Psoas muscle (tissue), 6 donors: ENCODE measurements at regions not wholly inside any gene's neighbourhood (a gene's known extent, or its start where the extent isn't known, plus 50 kb on each side); places are given as distances from the start of the nearest gene placed in this dataset.

Experiments used
- ATAC-seq, 4 donors: fragments of 200-7000 bp; cut with Tn5 transposase; one replicate each; pipeline ENCODE4 v1.9.1; 2020; ENCODE audit warnings: moderate library complexity in 3 of 4, mild to moderate bottlenecking in 2 of 4
- DNase-seq, 2 donors: peaks; one replicate each; pipeline ENCODE4 v3.0.0-alpha.2; 2020
- H3K27ac ChIP-seq: fragments of 200-600 bp; one replicate; pipeline ENCODE4 v1.8.0; 2022
- H3K27me3 ChIP-seq, 3 donors: fragments of 200-600 bp in 1 of 3; one replicate each; pipeline versions ENCODE4 v1.6.1 to v1.8.0; 2013 to 2022; ENCODE audit warnings: low read length in 2 of 3, mild to moderate bottlenecking in 2 of 3, moderate library complexity in 1 of 3; ENCODE audit not compliant: insufficient read depth in 3 of 3
- H3K36me3 ChIP-seq, 2 donors: fragments of 200-600 bp in 1 of 2; one replicate each; pipeline versions ENCODE4 v1.6.1 to v1.8.0; 2013 to 2022; ENCODE audit warnings: low read depth in 1 of 2, mild to moderate bottlenecking in 1 of 2, moderate library complexity in 1 of 2; ENCODE audit not compliant: insufficient read depth in 1 of 2
- H3K4me1 ChIP-seq: fragments of 200-600 bp; one replicate; pipeline ENCODE4 v1.8.0; 2022
- H3K4me3 ChIP-seq: fragments of 200-600 bp; one replicate; pipeline ENCODE4 v1.8.0; 2022; ENCODE audit warnings: mild to moderate bottlenecking
- H3K9me3 ChIP-seq: fragments of 200-600 bp; one replicate; pipeline ENCODE4 v1.8.0; 2022
- CTCF ChIP-seq: fragments of 200-600 bp; IDR thresholded peaks from one replicate; pipeline ENCODE4 v1.8.0; 2022; ENCODE audit warnings: antibody characterized with exemption
- intact Hi-C, 2 donors: fragments of 100-400 bp; cut with DNase I; formaldehyde crosslinking; loops; one replicate each; pipeline versions ENCODE4 v1.11.0 to v1.14.2; 2022
- donor health status: healthy with polysubstance abuse.
- donor health status: DM: no; HTN: no; CAD: no; lungs with moderate emphysema.
- donor health status: healthy.
- donor health status: DM: yes; HTN: yes; CAD: no.
- donor health status: DM: no; HTN: no; CAD: no.
- donor health status: DM: yes; HTN: yes; CAD: no.

- Histone ChIP-seq H3K9me3 (peaks cover 15% of the 10 kb centered on the region), H3K27ac (no peak overlapping the region), H3K27me3 (no peaks in the 10 kb centered on the region), H3K4me3 (no peak overlapping the region), H3K36me3 (no peaks in the 10 kb centered on the region), H3K4me1 (no peaks in the 10 kb centered on the region)
- intact Hi-C loops, result no loop called here
- no peak for TF ChIP-seq CTCF
- no peak for DNase-seq
- ATAC-seq, result no peak
Measured at GRCh38 chr6:58419321-58419720, 1101.9 kb downstream of the PRIM2 start.
